Panc1 (cell line): ENCODE measurements at regions not wholly inside any gene's neighbourhood (a gene's known extent, or its start where the extent isn't known, plus 50 kb on each side); places are given as distances from the start of the nearest gene placed in this dataset.

Experiments used
- ATAC-seq: fragments of 200-7000 bp; cut with Tn5 transposase; 2 replicates; pipeline ENCODE4 v1.9.1; 2020; ENCODE audit warnings: mild to moderate bottlenecking, moderate library complexity
- BruUV-seq: library from RNA; stranded (reverse); fragments of 400-500 nt; replicated peaks from 2 replicates; lab custom pipeline; 2021; lab: Mats Ljungman, UMichigan
- CTCF ChIA-PET: fragments of 300-600 bp; sonication (Branson Sonifier 250); formaldehyde crosslinking; loops from one replicate; lab custom pipeline; 2022; ENCODE audit warnings: antibody characterized with exemption; lab: Charles Lee
- POLR2A ChIA-PET: fragments of 300-600 bp; sonication (Branson Sonifier 250); formaldehyde crosslinking; loops from one replicate; lab custom pipeline; 2022; ENCODE audit warnings: antibody characterized with exemption; lab: Charles Lee
- DNase-seq: peaks from one replicate; pipeline ENCODE4 v3.0.0-alpha.2; 2010; ENCODE audit warnings: low read depth, low spot score
- H3K27ac ChIP-seq: 2 replicates; pipeline ENCODE4 v1.5.1; 2011; ENCODE audit warnings: mild to moderate bottlenecking, low read length, inconsistent platforms
- H3K27me3 ChIP-seq: fragments of 200-500 bp; sonication (Bioruptor generic); 2 replicates; pipeline ENCODE4 v1.6.0; 2014; ENCODE audit warnings: low read length, inconsistent platforms; ENCODE audit not compliant: control insufficient read depth, insufficient read depth
- H3K36me3 ChIP-seq: fragments of 200-500 bp; sonication (Bioruptor generic); 2 replicates; pipeline ENCODE4 v1.5.1; 2014; ENCODE audit warnings: inconsistent platforms, mild to moderate bottlenecking, low read length, moderate library complexity; ENCODE audit not compliant: control insufficient read depth, insufficient read depth
- H3K4me1 ChIP-seq: 2 replicates; pipeline ENCODE4 v1.5.1; 2011; ENCODE audit warnings: inconsistent platforms, mild to moderate bottlenecking, low read length, moderate library complexity; ENCODE audit not compliant: control insufficient read depth, insufficient read depth
- H3K4me3 ChIP-seq, 2 experiments: 2 replicates each; pipeline ENCODE4 v1.5.1; 2011 to 2012; ENCODE audit warnings: low read depth in 2 of 2, low read length in 2 of 2, mild to moderate bottlenecking in 2 of 2, inconsistent platforms in 1 of 2, moderate library complexity in 1 of 2
- H3K9me3 ChIP-seq: fragments of 200-500 bp; sonication (Bioruptor generic); 2 replicates; pipeline ENCODE4 v1.5.1; 2014; ENCODE audit warnings: low read depth, mild to moderate bottlenecking, inconsistent platforms, low read length, moderate library complexity; ENCODE audit not compliant: control insufficient read depth, insufficient read depth
- POLR2AphosphoS5 ChIP-seq: IDR thresholded peaks from 2 replicates; pipeline ENCODE4 v1.6.1; 2012; ENCODE audit warnings: mild to moderate bottlenecking, low read depth, low read length, moderate library complexity
- SIN3A ChIP-seq: IDR thresholded peaks from 2 replicates; pipeline ENCODE4 v1.6.1; 2012; ENCODE audit warnings: low read depth, mild to moderate bottlenecking, low read length, moderate library complexity, borderline replicate concordance; ENCODE audit not compliant: insufficient read depth
- TCF7L2 ChIP-seq: IDR thresholded peaks from 2 replicates; pipeline ENCODE4 v1.6.1; 2011; ENCODE audit warnings: mild to moderate bottlenecking, low read depth, low read length, inconsistent platforms
- in situ Hi-C: cut with HindIII; loops from 2 replicates; pipeline ENCODE4 v1.10.0; 2016; ENCODE audit warnings: low sequenced_read_pairs, low pct_unique_long_range_greater_than_20kb
- intact Hi-C: fragments of 100-400 bp; cut with micrococcal nuclease; formaldehyde crosslinking; loops from one replicate; pipeline ENCODE4 v1.10.0; 2022; ENCODE audit not compliant: unreplicated experiment
- TF ChIP-seq, protein P1 (sequence below), 2 experiments: IDR thresholded peaks; 2 replicates each; pipeline ENCODE4 v1.6.1; 2011 to 2012; ENCODE audit warnings: low read depth in 2 of 2, control low read depth in 1 of 2, low read length in 1 of 2, mild to moderate bottlenecking in 1 of 2, moderate library complexity in 1 of 2; ENCODE audit not compliant: insufficient read depth in 1 of 2
- TF ChIP-seq, protein P2 (sequence below): fragments of 450-650 bp; IDR thresholded peaks from 2 replicates; pipeline ENCODE4 v1.5.1; 2017; ENCODE audit warnings: mild to moderate bottlenecking

DNA sequence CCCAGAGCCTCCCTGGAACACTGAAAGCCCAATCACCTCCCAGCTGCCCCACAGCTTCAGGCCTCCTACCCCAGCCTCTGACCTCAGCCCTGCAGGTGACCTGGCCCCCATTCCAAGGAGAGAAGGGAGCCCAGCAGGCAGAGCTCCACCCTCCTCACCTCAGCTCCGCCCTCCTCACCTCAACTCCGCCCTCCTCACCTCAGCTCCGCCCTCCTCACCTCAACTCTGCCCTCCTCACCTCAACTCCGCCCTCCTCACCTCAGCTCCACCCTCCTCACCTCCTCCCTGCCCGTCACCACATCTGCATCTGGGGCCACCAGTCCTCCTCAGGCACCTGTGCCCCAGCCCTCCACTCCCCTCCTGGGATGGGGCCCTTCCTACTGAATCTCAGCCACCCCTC is 112.2 kb upstream of the SFSWAP start:
- DNase-seq, result no peak
- no peaks in the 10 kb centered on the region for H3K9me3 ChIP-seq
- no peaks in the 10 kb centered on the region for H3K27me3 ChIP-seq
- intact Hi-C loops (no loop called here), in situ Hi-C loops (no loop called here)
- H3K4me1 ChIP-seq, result no peaks in the 10 kb centered on the region
- H3K27ac ChIP-seq, result no peak overlapping the region
- TF ChIP-seq TCF7L2 (no peak), SIN3A (no peak), POLR2AphosphoS5 (no peak)
- TF ChIP-seq, protein P1, sequence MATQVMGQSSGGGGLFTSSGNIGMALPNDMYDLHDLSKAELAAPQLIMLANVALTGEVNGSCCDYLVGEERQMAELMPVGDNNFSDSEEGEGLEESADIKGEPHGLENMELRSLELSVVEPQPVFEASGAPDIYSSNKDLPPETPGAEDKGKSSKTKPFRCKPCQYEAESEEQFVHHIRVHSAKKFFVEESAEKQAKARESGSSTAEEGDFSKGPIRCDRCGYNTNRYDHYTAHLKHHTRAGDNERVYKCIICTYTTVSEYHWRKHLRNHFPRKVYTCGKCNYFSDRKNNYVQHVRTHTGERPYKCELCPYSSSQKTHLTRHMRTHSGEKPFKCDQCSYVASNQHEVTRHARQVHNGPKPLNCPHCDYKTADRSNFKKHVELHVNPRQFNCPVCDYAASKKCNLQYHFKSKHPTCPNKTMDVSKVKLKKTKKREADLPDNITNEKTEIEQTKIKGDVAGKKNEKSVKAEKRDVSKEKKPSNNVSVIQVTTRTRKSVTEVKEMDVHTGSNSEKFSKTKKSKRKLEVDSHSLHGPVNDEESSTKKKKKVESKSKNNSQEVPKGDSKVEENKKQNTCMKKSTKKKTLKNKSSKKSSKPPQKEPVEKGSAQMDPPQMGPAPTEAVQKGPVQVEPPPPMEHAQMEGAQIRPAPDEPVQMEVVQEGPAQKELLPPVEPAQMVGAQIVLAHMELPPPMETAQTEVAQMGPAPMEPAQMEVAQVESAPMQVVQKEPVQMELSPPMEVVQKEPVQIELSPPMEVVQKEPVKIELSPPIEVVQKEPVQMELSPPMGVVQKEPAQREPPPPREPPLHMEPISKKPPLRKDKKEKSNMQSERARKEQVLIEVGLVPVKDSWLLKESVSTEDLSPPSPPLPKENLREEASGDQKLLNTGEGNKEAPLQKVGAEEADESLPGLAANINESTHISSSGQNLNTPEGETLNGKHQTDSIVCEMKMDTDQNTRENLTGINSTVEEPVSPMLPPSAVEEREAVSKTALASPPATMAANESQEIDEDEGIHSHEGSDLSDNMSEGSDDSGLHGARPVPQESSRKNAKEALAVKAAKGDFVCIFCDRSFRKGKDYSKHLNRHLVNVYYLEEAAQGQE (IDR thresholded peaks at IDR 0.05; ENCODE audit: insufficient read depth in 1 of 2, low read depth in 2 of 2, low read length in 1 of 2), result no peak
- TF ChIP-seq, protein P2, sequence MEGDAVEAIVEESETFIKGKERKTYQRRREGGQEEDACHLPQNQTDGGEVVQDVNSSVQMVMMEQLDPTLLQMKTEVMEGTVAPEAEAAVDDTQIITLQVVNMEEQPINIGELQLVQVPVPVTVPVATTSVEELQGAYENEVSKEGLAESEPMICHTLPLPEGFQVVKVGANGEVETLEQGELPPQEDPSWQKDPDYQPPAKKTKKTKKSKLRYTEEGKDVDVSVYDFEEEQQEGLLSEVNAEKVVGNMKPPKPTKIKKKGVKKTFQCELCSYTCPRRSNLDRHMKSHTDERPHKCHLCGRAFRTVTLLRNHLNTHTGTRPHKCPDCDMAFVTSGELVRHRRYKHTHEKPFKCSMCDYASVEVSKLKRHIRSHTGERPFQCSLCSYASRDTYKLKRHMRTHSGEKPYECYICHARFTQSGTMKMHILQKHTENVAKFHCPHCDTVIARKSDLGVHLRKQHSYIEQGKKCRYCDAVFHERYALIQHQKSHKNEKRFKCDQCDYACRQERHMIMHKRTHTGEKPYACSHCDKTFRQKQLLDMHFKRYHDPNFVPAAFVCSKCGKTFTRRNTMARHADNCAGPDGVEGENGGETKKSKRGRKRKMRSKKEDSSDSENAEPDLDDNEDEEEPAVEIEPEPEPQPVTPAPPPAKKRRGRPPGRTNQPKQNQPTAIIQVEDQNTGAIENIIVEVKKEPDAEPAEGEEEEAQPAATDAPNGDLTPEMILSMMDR, result no peak
- H3K36me3 ChIP-seq, result no peaks in the 10 kb centered on the region
- BruUV-seq, result no TSS peak
- ChIA-PET CTCF (no interaction called here), POLR2A (no interaction called here)
- no peak overlapping the region for H3K4me3 ChIP-seq
- ATAC-seq, result no peak

DNA sequence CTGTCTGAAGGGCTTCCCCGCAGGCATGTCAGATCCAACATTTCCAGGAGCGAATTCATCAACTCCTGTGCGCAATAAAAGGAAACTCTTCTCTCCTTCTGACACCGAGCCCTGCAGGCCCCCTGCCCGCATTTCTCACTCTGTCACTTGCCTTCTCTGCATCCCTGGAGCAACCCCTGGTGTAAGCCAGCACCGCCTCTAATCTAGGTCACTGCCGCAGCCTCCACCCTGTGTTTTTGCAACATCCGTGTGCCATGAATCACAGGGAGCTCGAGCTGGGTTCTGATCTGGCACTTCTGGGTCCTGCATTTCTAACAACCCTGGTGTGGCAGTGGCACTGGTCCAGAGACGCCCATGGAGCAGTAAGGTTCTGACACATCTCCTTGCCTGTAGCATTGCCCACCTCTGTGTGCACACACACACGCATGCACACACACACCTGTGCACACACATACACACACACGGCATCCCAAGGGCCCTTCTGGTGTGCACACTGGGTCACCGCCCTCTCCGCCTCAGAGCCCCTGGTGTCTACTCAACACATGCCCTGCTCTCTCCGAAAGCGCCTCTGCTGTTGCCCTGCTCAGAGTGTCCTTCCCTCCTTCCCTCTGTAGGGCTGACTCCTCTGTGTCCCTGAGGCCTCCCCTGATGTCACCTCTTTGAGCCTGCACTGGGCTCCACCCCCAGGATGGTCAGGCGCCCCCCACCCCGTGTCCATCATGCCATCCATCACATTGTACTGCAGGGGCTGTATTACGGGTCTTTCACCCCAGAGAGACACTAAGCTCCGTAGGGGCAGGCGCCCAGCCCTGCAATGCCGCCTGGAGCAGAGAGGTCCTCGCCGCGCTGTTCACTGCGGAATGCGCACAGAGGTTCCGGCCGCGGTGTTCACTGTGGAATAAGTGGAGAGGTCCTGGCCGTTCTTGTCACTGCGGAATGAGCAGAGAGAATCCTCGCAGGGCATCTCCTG is 111.4 kb upstream of the SFSWAP start:
- H3K4me1 ChIP-seq, result no peaks in the 10 kb centered on the region
- ChIA-PET CTCF (no interaction called here), POLR2A (no interaction called here)
- H3K4me3 ChIP-seq, result no peak overlapping the region
- no peak overlapping the region for H3K27ac ChIP-seq
- intact Hi-C loops, result no loop called here
- ATAC-seq (no peak), DNase-seq (no peak)
- no TSS peak for BruUV-seq
- H3K9me3 ChIP-seq, result no peaks in the 10 kb centered on the region
- no peaks in the 10 kb centered on the region for H3K36me3 ChIP-seq
- H3K27me3 ChIP-seq, result no peaks in the 10 kb centered on the region; the same call in 1 of the 2 replicates
- TF ChIP-seq, protein P1 (IDR thresholded peaks at IDR 0.05; ENCODE audit: insufficient read depth in 1 of 2, low read depth in 2 of 2, low read length in 1 of 2), result no peak
- no peak for TF ChIP-seq SIN3A
- TF ChIP-seq, protein P2, result no peak
- TF ChIP-seq TCF7L2, result no peak
- TF ChIP-seq POLR2AphosphoS5, result no peak
- in situ Hi-C loops, result no loop called here
